ENCODE measurements at regions not wholly inside any gene's neighbourhood (a gene's known extent, or its start where the extent isn't known, plus 50 kb on each side); places are given as distances from the start of the nearest gene placed in this dataset.

GRCh38 chr4:17370818-17371217, 141.1 kb downstream of the QDPR start:
- DNase-seq (ENCODE audit: low read depth) = no peak
- TF ChIP-seq CTCF (IDR thresholded peaks at IDR 0.05; ENCODE audit: insufficient read depth, low read length) = no peak

GRCh38 chr4:17368408-17368807, 143.5 kb downstream of the QDPR start:
- no peak for DNase-seq (ENCODE audit: low read depth)
- no peak for TF ChIP-seq CTCF (IDR thresholded peaks at IDR 0.05; ENCODE audit: insufficient read depth, low read length)

More at GRCh38 chr4:17370818-17371217, 141.1 kb downstream of the QDPR start:
- H3K4me3 ChIP-seq (ENCODE audit: low read depth, low read length) = no peak overlapping the region

GRCh38 chr4:17367201-17367600, 144.7 kb downstream of the QDPR start:
- no peak overlapping the region for H3K4me3 ChIP-seq (ENCODE audit: low read depth, low read length)
- peak; percentile 22 for DNase-seq (ENCODE audit: low read depth)
- TF ChIP-seq CTCF (IDR thresholded peaks at IDR 0.05; ENCODE audit: insufficient read depth, low read length) = no peak

More at GRCh38 chr4:17368408-17368807, 143.5 kb downstream of the QDPR start:
- no peak overlapping the region for H3K4me3 ChIP-seq (ENCODE audit: low read depth, low read length)

DNA sequence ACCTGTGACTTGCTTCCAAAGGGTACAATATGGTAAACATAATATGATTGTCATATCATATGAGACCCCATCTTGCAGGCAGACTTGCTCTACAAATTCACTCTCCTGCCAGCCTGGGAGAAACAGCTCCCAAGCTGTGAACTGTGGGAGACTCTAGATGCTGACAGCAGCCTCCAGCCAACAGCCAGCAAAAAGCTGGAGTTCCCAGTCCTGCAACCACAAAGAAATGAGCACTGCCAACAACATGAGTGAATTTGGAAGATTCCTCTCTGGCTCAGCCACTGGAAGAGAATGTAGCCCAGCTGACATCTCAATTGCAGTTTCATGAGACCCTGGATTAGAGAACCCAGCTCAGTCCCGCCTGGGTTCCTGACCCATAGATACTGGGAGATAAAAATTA, 145.4 kb downstream of the QDPR start:
- DNase-seq (ENCODE audit: low read depth) = peak; percentile 64
- H3K4me3 ChIP-seq (ENCODE audit: low read depth, low read length) = no peak overlapping the region
- TF ChIP-seq CTCF (IDR thresholded peaks at IDR 0.05; ENCODE audit: insufficient read depth, low read length) = no peak

DNA sequence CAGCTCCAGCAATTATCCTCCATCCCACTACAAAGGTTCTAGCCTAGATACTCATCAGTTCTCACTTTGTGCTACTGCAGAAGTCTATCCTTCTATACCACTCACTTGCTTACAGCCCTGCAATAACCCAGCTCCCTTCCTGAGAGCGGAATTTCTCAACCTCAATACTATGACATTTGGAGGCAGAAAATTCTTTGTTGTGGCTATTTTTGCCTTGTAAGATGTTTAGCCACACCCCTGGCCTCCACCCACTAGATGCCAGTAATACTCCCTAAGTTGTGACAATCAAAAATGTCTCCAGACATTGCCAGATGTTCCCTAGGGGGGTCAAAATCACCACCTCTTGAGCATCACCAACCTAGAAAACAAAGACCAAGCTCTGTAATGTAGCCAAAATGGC, 149.5 kb downstream of the QDPR start:
- H3K4me3 ChIP-seq (ENCODE audit: low read depth, low read length) = no peak overlapping the region
- no peak for DNase-seq (ENCODE audit: low read depth)
- no peak for TF ChIP-seq CTCF (IDR thresholded peaks at IDR 0.05; ENCODE audit: insufficient read depth, low read length)

DNA sequence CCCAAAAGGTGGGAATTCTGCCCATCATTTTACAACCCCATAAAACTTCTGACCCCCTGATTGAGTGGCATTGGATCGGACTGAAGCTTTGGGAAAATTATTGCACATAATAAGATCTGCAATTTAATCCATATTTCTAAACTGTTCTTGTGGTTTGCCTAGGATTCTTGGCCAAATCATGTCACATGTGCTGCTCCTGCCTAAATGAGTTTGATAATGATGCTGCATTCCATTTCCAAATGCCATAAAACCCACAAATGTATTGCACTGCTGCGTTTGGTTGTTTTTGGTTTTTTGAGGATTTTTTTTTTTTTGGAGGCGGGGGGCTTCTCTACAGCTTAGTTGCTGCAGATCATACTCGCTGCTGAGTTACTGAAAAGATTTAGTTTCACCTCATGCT, 153.6 kb downstream of the QDPR start:
- TF ChIP-seq CTCF (IDR thresholded peaks at IDR 0.05; ENCODE audit: insufficient read depth, low read length) = no peak
- no peak overlapping the region for H3K4me3 ChIP-seq (ENCODE audit: low read depth, low read length)
- peak; percentile 5 for DNase-seq (ENCODE audit: low read depth)

- peak; percentile 9 for DNase-seq (ENCODE audit: low read depth)
- no peak overlapping the region for H3K4me3 ChIP-seq (ENCODE audit: low read depth, low read length)
- TF ChIP-seq CTCF (IDR thresholded peaks at IDR 0.05; ENCODE audit: insufficient read depth, low read length) = no peak
These were observed 155.0 kb downstream of the QDPR start for GRCh38 chr4:17356926-17357325.
